K562 (cell line): ENCODE measurements at regions not wholly inside any gene's neighbourhood (a gene's known extent, or its start where the extent isn't known, plus 50 kb on each side); places are given as distances from the start of the nearest gene placed in this dataset.

Experiments used
- GATAD2B ChIP-seq: fragments of 450-650 bp; IDR thresholded peaks from 2 replicates; pipeline ENCODE4 v1.6.1; 2017; ENCODE audit warnings: mild to moderate bottlenecking, borderline replicate concordance
- GTF2B ChIP-seq: IDR thresholded peaks from 2 replicates; pipeline ENCODE4 v1.6.1; 2011; ENCODE audit not compliant: insufficient read length; ENCODE audit errors: extremely low read depth
- KLF16 ChIP-seq: IDR thresholded peaks from 2 replicates; pipeline ENCODE4 v1.6.1; 2016; ENCODE audit warnings: antibody characterized with exemption
- MCM7 ChIP-seq, 2 experiments: fragments of 450-650 bp; IDR thresholded peaks; 2 replicates each; pipeline ENCODE4 v1.6.1; 2016 to 2018
- MGA ChIP-seq: fragments of 450-650 bp; IDR thresholded peaks from 2 replicates; pipeline ENCODE4 v1.6.1; 2016; ENCODE audit warnings: mild to moderate bottlenecking, moderate library complexity
- STAT5B ChIP-seq: fragments of 250-450 bp; sonication (Bioruptor Pico); IDR thresholded peaks from 2 replicates; pipeline ENCODE4 v1.8.0; 2021; ENCODE audit warnings: mild to moderate bottlenecking, inconsistent platforms
- TF ChIP-seq, protein P1 (sequence below): sonication (generic); formaldehyde crosslinking; IDR thresholded peaks from 2 replicates; pipeline ENCODE4 v1.9.0; 2022; ENCODE audit warnings: mild to moderate bottlenecking, missing genetic modification reagents
- TF ChIP-seq, protein P2 (sequence below), 2 experiments: fragments of 450-650 bp in 1 of 2; sonication (generic) in 1 of 2; formaldehyde crosslinking in 1 of 2; IDR thresholded peaks in 1 of 2; conservative IDR thresholded peaks in 1 of 2; 2 replicates each; pipeline versions ENCODE4 v1.6.1 to v1.8.1; 2016 to 2023; ENCODE audit warnings: mild to moderate bottlenecking in 2 of 2, moderate library complexity in 2 of 2, inconsistent platforms in 1 of 2, missing genetic modification reagents in 1 of 2

DNA sequence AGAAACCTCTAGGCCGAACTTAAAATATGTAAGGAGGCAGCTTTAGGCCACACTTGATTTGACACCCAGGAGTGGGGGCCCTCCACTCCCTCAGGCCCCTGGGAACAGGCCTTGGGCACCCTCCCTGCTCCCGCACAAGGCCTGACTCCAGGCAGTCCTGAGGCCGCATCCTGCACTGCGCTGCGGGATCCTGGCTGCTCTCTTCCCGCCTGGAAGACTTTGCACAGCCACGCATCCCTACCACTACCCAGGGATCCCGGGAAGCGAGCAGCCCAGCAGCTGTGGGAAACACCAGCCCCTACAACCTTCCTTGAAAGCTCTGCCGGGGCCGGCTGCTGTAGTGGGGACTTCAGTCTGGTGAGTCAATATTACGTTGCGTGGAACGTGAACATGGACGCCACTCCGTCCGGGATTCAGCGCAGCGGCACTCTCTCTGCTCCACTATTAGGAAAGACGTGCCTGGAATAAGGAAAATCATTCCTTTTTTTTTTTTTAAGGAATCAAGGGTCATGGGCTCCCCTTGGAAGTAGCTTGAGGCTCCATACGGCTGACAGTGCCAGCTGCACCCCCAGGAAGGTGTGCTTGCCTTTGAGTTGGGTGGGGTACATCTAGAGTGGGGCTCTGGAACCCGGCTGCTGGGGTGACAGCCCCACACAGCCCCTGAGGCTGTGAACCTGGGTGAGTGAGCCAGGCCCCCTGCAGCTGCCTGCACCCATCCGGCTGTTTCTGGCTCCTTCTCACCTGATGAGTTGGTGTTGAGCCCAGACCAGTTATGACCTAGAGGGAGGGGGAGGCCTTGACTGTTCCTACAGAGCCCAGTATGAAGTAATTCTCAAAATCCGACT is 119.2 kb upstream of the TMEM18 start (continued):
- TF ChIP-seq MGA (no peak), KLF16 (no peak), STAT5B (CRISPR knock-in tag) (no peak), GATAD2B (no peak), MCM7 (IDR thresholded peaks at IDR 0.05) (no peak), GTF2B (no peak)
- TF ChIP-seq, protein P1, sequence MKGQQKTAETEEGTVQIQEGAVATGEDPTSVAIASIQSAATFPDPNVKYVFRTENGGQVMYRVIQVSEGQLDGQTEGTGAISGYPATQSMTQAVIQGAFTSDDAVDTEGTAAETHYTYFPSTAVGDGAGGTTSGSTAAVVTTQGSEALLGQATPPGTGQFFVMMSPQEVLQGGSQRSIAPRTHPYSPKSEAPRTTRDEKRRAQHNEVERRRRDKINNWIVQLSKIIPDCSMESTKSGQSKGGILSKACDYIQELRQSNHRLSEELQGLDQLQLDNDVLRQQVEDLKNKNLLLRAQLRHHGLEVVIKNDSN = no peak
- TF ChIP-seq, protein P2, sequence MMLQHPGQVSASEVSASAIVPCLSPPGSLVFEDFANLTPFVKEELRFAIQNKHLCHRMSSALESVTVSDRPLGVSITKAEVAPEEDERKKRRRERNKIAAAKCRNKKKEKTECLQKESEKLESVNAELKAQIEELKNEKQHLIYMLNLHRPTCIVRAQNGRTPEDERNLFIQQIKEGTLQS (IDR thresholded peaks at IDR 0.05) = no peak
- TF ChIP-seq, protein P2 (CRISPR knock-in tag; conservative IDR thresholded peaks at IDR 0.05) = no peak
